ENCODE measurements at regions not wholly inside any gene's neighbourhood (a gene's known extent, or its start where the extent isn't known, plus 50 kb on each side); places are given as distances from the start of the nearest gene placed in this dataset.

DNA sequence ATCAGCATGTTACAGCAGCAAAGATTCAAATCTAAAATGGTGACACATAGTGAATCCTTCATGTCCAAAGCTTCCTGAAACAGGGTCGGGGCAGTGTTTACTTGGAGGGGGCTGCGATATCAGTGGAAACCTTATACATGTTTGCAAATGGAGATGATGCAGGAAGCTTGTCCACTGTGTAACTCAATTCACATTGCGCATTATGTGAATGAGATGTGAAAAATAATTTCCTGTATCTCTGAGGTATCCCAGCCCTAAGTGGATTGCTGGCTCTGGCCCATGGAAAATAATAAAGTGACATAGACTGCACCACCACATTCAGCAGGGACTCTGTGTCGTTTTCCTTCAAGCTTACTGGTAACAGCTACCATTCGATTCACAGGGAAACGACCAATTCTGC lies 505.5 kb downstream of the GALR1 start:
- DNase-seq (ENCODE audit: low spot score): no peak

- DNase-seq (ENCODE audit: low spot score): no peak
Observed at GRCh38 chr18:77761332-77761731, 511.7 kb downstream of the GALR1 start.

DNA sequence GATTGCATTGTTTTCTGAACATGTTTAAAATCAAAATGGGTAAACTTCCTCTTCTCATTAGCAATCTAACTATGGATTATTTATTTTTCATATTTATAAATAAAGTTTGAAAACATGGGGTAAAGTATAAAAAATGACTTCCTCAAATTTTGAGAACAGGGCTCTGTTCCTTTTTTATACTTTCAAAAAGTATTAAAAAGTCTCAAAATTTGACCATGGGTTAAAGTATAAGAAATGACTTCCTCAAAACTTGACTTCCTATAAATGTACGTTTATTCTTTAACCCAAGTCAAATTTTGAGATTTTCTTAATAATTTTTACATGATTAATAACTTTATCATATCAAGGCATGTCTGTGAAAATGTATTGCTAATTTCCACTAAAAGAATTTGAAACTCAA lies 512.4 kb downstream of the GALR1 start:
- no peak for DNase-seq (ENCODE audit: low spot score)

DNA sequence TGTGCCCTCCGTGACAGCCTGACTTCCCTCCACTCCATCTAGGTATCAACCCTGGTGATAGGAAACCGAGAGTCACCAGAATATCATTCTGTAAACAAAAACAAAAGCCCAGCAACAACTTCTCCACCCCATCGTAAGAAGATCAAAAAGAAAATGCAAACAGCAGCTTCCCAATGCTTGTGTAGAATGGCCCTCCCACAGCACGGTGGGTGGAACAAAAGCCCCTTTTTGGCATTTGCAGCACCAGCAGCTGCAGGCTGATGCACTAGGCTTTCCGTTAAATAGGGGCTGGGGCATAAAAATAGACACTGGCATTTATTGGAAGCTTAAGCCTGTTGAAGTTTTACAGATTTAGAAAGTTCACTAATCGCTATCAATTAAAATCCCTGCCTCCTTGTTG lies 513.0 kb downstream of the GALR1 start:
- no peak for DNase-seq (ENCODE audit: low spot score)

DNA sequence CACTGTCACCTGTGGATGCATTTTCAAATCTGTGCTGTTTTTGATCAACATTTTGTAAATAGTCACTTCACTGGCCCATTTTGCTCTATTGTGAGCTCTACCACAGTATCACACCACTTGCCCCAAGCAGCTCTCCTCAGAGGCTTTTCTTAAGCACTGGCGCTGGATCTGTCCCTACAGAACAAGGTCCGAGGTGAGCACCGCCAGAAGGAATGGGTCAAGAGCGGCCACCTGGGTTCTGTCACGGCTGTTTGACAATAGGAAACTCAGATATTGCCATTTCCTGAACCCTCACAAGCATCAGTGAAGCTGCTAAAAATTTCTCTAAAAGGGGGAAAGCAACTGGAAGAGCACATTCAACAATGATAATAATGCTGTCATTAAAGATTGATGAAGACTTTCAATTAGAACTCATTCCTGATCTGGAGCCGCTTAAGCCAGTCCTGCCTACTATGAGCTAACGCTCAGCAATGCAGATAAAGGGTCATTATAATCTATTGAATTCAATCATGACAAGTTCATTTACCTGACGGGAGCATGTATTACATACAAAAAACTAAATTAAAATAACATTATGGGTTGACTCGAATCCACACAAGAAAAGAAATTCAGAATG lies 514.0 kb downstream of the GALR1 start:
- no peak for DNase-seq (ENCODE audit: low spot score)

- DNase-seq (ENCODE audit: low spot score): peak; percentile 28
Observed at GRCh38 chr18:77765468-77765867, 515.8 kb downstream of the GALR1 start.

DNA sequence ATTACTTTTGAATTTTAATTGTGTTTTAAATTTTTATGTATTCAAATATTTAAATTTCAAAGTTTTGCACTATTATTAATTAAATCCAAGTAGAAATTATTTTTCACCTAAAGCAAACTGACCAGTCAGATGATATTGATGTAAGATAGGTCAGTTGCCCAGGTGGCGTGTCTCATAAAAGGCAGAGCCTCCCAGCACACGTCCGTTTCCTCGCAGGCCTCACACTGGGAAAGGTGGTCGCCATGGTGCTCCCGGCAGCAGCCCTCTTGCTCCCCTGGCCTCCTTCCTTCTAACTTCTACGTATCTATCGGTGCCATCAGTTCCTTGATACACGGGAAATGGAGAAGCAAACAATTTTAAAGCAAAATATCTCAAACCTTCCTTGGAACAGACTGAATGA lies 516.8 kb downstream of the GALR1 start:
- DNase-seq (ENCODE audit: low spot score): no peak

DNA sequence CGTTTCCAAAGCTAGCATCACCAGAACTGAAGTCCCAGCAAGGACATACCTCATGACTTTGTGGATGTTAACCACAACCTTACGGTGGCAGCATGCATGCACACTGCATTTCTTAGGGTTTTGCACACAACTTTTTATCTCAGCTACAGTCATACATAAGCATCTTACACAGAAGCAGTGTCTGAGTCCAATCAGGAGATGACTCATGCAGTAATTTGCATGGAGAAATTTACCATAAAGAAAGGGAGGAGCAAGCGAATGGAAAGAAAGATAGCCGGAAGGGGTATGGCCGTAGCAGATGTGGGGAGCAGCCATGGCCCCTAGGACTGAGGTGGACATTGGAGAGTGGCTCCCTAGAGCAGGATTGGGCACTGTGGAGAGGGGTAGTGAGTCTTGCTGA lies 522.5 kb downstream of the GALR1 start:
- DNase-seq (ENCODE audit: low spot score): no peak

DNA sequence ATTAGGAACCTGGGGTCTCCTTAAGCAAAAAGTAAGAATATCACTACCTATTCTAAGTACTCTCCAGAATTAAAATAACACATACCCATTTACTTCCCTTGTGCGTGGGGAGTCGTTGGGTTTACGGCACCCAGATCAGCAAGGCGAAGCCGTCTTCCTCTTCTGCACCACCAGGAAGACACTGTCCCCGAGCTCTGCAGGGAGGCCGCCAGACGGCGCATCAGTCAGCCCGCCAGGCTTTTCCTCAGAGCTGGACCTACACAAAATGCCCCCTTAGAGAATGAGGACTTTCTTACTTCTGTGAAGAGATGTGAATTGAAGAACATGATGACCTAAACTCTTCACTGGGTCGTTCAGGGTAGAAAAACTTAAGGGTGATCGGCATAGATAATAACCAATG lies 526.5 kb downstream of the GALR1 start:
- no peak for DNase-seq (ENCODE audit: low spot score)

- no peak for DNase-seq (ENCODE audit: low spot score)
Observed at GRCh38 chr18:77777163-77777562, 527.5 kb downstream of the GALR1 start.

- no peak for DNase-seq (ENCODE audit: low spot score)
Observed at GRCh38 chr18:77784759-77785379, 535.2 kb downstream of the GALR1 start.

DNA sequence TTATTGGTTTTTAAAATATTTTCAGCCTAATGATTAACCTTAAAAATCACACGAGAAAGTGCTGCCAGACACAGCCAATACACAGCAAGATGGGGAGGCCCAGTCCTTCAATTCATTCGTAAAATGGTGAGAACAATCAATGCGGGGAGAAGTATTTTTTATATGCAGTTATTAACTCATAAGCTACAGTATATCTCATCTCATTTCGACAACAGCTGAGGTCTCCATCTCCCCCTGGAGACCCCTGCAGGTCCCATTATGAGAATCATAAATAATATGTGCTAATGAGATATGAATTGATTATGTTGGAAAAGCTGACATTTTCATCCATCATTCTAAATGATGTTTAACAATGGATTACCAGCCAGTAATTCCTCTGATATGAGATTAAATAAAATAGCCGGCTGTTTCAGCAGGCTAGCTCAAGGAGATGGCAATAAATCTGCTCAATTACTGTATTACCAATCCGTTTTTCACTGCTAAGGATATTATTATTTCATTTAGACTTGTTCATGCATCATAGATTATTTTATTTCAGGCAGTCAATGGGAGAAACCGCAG lies 535.8 kb downstream of the GALR1 start:
- no peak for DNase-seq (ENCODE audit: low spot score)

GRCh38 chr18:77803024-77803423 lies 553.4 kb downstream of the GALR1 start:
- no peak for DNase-seq (ENCODE audit: low spot score)

- DNase-seq (ENCODE audit: low spot score): no peak
Observed at GRCh38 chr18:77804382-77804781, 554.7 kb downstream of the GALR1 start.

DNA sequence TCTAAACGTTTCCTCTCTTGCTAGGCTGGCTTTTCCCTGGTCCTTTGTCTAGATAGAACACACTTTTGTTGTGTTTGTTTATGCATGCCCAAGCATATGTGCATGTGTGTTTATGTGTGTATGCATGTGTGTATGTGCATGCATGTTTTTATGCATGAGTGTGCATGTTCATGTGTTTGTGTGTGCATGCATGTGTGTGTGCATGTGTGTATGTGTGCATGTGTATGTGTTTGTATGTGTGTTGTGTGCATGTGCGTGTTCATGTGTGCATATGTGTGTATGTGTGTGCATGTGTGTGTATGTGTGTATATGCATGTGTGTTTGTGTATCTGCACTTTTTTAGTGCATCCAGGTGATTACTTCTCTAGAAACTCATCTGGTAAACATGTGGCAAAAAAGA lies 558.0 kb downstream of the GALR1 start:
- DNase-seq (ENCODE audit: low spot score): no peak

DNA sequence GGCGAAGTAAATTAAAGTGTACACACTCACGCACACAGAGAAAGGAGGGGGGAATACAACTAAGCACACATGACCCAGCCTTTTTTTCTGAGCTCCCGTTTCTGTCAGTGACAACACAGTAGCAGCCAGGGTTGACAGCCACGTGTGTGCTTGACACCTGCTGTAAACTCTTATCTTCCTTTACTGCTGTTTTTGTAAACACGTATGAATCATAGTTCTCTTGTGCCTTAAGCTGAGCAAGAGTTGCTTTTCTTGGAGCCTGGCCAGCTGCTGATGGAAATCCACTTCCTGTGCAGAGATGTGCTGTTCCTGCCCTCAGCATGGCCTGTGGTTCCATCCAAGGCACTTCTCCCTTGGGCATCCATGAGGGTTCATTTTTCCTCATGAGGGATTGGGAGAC lies 561.9 kb downstream of the GALR1 start:
- no peak for DNase-seq (ENCODE audit: low spot score)

GRCh38 chr18:77815666-77816338 lies 566.2 kb downstream of the GALR1 start:
- DNase-seq (ENCODE audit: low spot score): no peak

GRCh38 chr18:77818328-77818727 lies 568.7 kb downstream of the GALR1 start:
- DNase-seq (ENCODE audit: low spot score): no peak

DNA sequence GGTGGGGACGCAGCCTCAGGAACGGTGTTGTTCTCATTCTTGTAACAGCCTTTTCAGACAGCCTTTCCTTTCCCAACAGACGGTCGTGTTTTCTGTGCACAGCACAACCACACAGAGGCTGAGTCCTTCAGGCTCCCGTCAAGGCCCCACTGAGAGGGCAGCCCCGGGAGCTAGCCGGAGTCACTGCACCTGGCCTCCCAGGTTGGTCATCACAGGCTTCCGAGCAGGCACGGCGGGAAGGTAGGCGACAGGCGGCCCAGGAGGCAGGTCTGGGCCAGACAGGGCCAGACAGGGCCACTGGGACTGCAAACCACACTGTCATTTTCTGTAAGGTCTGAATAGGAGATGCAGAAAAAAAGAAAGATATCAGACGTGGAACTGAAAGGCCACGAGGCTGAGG lies 570.8 kb downstream of the GALR1 start:
- DNase-seq (ENCODE audit: low spot score): no peak

DNA sequence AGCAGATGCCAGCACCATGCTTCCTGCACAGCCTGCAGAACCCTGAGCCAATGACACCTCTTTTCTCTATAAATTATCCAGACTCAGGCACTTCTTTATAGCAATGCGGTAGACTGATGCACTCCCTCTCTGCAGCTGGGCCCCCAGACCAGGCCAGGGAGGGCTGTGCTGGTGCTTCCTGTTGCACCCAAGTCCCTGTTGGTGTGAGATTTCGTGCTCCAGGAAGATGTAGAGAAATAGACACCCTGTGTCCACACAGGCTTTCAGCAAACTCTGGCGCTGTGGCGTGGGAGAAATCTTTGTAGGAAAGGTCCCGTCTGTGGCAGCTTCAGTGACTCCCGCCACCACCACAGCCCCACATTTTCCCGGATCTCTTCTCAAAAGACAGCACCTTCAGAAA lies 572.2 kb downstream of the GALR1 start:
- DNase-seq (ENCODE audit: low spot score): no peak

GRCh38 chr18:77822632-77823031 lies 573.0 kb downstream of the GALR1 start:
- DNase-seq (ENCODE audit: low spot score): no peak

DNA sequence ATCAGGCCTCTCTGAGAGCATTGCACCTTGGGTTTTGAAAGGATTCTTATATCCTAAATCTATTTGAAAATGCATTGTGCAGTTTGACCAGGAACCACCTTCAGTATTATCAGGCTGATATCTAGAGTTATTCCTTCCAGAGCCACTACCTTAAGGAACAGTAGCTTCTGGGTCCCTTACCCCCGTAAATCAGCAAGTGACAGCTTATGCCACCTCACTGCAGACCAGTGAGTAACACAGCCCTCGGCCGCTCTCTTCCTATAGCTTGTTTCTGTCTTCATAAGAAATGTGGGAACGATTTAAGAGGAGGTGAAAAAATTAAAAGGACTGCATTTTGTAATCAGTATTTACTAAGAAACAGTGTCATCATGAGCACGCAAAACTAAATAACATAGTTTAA lies 584.2 kb downstream of the GALR1 start:
- no peak for DNase-seq (ENCODE audit: low spot score)

GRCh38 chr18:77851802-77852201 lies 602.2 kb downstream of the GALR1 start:
- DNase-seq (ENCODE audit: low spot score): no peak
